K562 (cell line): ENCODE measurements at regions not wholly inside any gene's neighbourhood (a gene's known extent, or its start where the extent isn't known, plus 50 kb on each side); places are given as distances from the start of the nearest gene placed in this dataset.

ENCODE experiments used
- RERE ChIP-seq: sonication (generic); formaldehyde crosslinking; IDR thresholded peaks from 2 replicates; pipeline ENCODE4 v1.8.0; 2023; ENCODE audit warnings: missing genetic modification reagents, mild to moderate bottlenecking, borderline replicate concordance
- REST ChIP-seq, 2 experiments: fragments of 450-650 bp; formaldehyde crosslinking in 1 of 2; IDR thresholded peaks; 2 replicates each; pipeline versions ENCODE4 v1.4.0 to v1.6.1; 2014 to 2020; ENCODE audit warnings: mild to moderate bottlenecking in 2 of 2, borderline replicate concordance in 1 of 2, low read depth in 1 of 2

GRCh38 chr20:55522296-55522815 is 483.0 kb downstream of the CBLN4 start:
- TF ChIP-seq RERE (CRISPR knock-in tag): no peak
- no peak for TF ChIP-seq REST (IDR thresholded peaks at IDR 0.05; ENCODE audit: borderline replicate concordance)
- no peak for TF ChIP-seq REST (CRISPR knock-in tag; IDR thresholded peaks at IDR 0.05; ENCODE audit: low read depth)
